GM18498 (cell line): ENCODE measurements at regions not wholly inside any gene's neighbourhood (a gene's known extent, or its start where the extent isn't known, plus 50 kb on each side); places are given as distances from the start of the nearest gene placed in this dataset.
"Not testable (repeated sequence)": the region's sequence is repeated elsewhere in the genome, so short reads cannot be mapped to it uniquely, and the experiment has no call there.

Experiments
- ATAC-seq: cut with Tn5 transposase; IDR thresholded peaks from one replicate; pipeline ENCODE4 v1.9.1; 2021; ENCODE audit warnings: mild to moderate bottlenecking, moderate library complexity; ENCODE audit not compliant: unreplicated experiment

DNA sequence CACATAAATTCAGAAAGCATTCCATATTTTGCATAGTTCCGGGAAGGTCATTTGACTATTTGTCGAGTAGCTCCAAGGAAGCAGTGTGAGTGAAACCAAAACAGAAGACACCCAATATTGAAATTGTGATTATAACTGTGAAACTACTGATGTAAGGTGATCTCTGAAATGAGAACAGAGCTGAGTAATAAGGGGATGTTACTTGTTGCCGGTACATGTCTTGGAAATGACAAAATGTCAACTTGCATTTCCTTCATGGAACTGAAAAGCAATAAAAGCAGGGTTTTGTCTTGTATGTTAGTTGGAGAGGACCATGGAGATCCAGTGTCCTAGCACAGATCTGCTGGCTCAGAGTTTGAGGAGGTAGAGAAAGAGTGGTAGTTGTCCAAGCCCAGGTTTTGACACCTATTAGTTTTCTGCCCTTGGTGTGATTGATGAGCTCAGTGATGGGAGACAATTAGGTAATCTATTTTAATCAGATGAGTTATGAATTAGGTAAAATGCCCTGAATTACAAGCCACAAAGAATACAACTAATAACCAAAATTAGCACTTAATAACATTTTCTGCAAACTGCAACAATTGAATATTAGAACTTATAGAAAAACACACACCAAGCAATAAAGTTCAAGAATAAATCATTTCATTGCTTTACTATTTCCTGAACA is 58.7 kb upstream of the ZNF519 start:
- peak; percentile 85 for ATAC-seq

- ATAC-seq = peak; percentile 45
Measured at GRCh38 chr18:14189858-14190257, 57.6 kb upstream of the ZNF519 start.

- ATAC-seq = not testable (repeated sequence)
Measured at GRCh38 chr18:14188751-14189406, 56.6 kb upstream of the ZNF519 start.
